HG03097 (cell line): ENCODE measurements at regions not wholly inside any gene's neighbourhood (a gene's known extent, or its start where the extent isn't known, plus 50 kb on each side); places are given as distances from the start of the nearest gene placed in this dataset.
"Not testable (repeated sequence)": the region's sequence is repeated elsewhere in the genome, so short reads cannot be mapped to it uniquely, and the experiment has no call there.

Source experiments
- ATAC-seq: cut with Tn5 transposase; IDR thresholded peaks from one replicate; pipeline ENCODE4 v1.9.1; 2021; ENCODE audit not compliant: unreplicated experiment, low FRiP score

GRCh38 chr18:65215865-65216466 lies 534.8 kb upstream of the CDH7 start:
- no peak for ATAC-seq

DNA sequence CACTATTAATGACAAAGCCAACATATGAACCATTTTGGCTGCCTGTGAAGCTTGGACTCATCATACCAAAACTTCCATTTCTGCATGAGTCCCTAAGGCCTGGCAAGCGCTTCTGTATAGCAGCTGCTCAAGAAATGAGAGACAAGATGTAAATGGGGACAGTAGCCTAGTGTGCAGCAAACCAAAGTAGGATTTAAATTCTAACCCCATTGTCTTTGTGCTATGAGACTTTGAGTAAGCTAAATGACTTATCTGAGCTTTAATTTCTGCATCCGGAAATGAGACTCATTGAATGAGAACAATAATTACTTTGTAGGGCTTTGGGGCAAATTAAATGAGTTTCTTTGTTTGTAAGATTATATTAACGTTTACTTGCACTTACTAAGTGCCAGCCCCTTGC lies 536.4 kb upstream of the CDH7 start:
- ATAC-seq = no peak

- no peak for ATAC-seq
Observed at GRCh38 chr18:65206551-65207260, 544.1 kb upstream of the CDH7 start.

- no peak for ATAC-seq
Observed at GRCh38 chr18:65202091-65202490, 548.7 kb upstream of the CDH7 start.

- no peak for ATAC-seq
Observed at GRCh38 chr18:65175681-65176080, 575.1 kb upstream of the CDH7 start.

GRCh38 chr18:65162086-65162485 lies 588.7 kb upstream of the CDH7 start:
- not testable (repeated sequence) for ATAC-seq

DNA sequence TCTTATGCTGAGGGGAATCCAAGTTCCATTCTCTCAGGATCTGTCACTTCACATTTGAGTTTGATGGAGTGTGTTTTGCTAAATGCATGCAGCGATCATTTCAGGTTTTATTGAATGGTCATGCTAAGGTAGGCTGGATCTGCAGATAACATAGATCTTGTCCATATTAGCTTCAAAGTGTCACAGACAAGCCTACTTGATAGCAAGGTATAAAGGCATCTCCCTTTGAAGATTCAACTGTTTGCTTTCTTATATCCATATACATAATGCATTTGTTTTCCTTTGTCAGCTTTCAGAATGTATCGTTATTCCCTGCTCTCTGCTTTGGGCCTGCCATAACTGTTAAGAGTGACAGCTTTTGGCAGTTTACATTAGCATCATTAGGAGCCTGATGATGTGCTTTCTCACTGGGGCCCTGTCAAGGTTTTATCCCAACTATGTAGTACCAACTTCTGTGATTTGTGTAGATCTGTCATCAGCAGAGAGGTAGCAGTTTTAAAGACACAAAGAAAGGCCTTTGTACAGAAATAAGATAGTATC lies 604.3 kb upstream of the CDH7 start:
- ATAC-seq = no peak

DNA sequence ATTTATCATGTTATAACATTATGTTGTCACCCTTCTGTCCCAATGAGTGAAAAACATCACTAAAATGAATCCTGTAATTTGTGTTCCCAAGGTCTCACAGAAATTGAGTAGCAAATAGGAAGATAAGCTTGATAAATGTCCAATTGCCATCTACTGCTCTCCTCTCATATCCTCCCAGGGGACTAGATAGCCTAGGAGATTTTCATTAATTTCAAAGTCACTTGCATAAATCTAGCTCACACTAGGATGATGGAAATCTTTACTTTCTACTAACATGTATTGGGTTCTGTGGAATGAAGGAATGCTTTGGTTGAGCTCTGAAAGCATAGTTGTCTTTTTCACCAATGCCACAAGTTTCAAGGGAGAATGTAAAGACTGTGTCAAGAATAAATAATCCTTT lies 605.5 kb upstream of the CDH7 start:
- ATAC-seq = no peak

GRCh38 chr18:65133610-65134009 lies 617.2 kb upstream of the CDH7 start:
- ATAC-seq = no peak

DNA sequence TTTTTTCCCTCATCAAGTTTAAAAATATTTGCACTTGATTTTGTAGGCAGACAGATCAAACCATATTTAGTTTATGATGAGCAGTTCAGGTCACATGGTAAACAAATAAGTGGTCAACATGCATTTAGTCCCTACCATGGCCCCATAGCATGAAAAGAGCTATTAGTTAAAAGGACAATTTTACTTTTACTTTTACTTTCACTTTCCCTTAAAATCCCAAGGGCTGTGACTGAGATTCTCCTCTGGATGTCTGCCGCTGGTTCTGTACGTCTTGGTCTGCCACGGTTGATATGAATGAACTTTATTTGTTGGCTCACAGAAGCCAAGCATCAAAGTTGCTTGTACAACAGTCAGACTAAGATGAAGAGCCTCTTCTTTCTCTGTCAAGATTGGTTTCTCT lies 626.2 kb upstream of the CDH7 start:
- no peak for ATAC-seq

- no peak for ATAC-seq
Observed at GRCh38 chr18:65103864-65104263, 646.9 kb upstream of the CDH7 start.

GRCh38 chr18:65093346-65093745 lies 657.5 kb upstream of the CDH7 start:
- ATAC-seq = no peak

GRCh38 chr18:65091744-65092329 lies 659.0 kb upstream of the CDH7 start:
- ATAC-seq = no peak

DNA sequence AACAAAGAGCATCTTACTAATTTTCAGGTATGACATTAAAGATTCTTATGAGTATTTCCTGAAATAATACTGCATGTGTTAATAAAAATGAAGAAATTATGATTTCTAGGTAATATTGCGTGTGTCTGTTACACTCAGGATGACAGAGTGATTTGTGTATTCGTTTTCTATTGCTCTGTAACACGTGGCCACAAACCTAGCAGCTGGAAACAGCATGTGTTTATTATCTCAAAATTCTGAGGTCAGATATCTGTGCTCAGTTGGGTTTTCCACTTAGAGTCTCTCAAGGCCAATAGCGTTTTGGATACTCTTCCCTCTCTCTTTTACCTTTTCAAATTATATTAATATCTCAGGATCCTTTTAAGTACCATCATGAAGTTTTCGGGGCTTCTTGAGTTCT lies 667.9 kb upstream of the CDH7 start:
- no peak for ATAC-seq

DNA sequence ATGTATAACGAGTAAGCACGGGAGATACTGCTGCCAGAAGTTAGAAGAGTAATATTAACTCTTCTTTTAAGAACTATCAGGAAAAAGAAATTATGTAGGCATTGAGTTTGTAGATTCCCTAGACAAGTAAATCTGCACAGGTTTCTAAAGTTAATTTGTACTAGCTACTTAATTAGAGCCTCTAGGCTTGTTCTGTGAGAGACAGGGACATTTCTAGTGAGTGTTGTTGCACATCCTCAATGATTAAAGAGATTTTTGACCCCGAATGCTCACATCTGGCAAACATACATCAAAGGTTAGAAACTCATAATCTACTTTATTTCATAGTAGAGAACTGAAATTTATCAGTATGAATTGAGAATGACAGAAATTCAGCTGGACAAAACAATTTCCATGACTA lies 669.0 kb upstream of the CDH7 start:
- ATAC-seq = no peak

GRCh38 chr18:65073060-65073550 lies 677.7 kb upstream of the CDH7 start:
- no peak for ATAC-seq

- no peak for ATAC-seq
Observed at GRCh38 chr18:65057439-65058083, 693.3 kb upstream of the CDH7 start.

DNA sequence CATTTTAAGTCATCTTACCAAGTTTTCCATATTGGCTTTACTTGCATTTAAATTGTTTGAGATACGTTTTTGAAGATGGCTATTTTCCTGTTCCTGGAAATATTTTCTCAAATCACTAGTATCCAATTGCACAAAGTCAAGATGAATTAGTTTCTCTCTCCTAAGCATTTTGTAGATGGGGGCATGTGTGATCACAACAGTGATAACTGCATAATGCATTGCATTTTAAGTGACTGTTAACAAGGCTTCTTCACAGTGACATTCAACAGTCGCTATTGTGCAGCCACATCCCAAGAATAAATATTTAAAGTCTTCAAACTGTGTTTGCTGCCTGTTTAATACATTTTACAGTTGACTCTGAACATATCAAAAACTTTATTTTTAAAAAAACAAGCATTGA lies 694.2 kb upstream of the CDH7 start:
- ATAC-seq = no peak

GRCh38 chr18:65049586-65049985 lies 701.2 kb upstream of the CDH7 start:
- ATAC-seq = no peak

- no peak for ATAC-seq
Observed at GRCh38 chr18:65039578-65039977, 711.2 kb upstream of the CDH7 start.

DNA sequence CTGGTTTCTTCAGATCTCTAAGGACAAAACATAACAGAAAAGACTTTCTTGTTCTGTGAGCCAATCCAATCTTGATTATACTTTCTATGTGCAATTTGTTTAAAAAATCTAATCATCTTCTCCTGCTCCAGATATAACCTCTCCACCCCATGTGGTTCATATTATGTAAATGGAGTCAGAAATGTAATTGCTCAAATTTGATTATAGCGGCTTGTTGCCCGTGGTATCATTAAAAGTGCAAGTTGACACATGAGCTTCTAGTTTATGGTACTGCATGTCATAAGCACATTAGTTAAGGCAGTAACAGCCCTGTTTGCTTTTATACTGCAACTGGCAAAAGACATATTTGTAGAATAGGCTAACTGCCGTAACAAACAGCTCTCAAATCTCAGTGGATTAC lies 715.1 kb upstream of the CDH7 start:
- no peak for ATAC-seq
